Breast epithelium (tissue), 3 donors: ENCODE measurements at regions not wholly inside any gene's neighbourhood (a gene's known extent, or its start where the extent isn't known, plus 50 kb on each side); places are given as distances from the start of the nearest gene placed in this dataset.

ENCODE experiments used
- POLR2A ChIP-seq: fragments of 450-650 bp; IDR thresholded peaks from one replicate; pipeline ENCODE4 v1.6.1; 2016; ENCODE audit warnings: antibody characterized with exemption, mild to moderate bottlenecking, moderate library complexity
- POLR2AphosphoS5 ChIP-seq, 3 donors: sonication (generic); formaldehyde crosslinking; IDR thresholded peaks; one replicate each; pipeline ENCODE4 v1.6.1; 2017; ENCODE audit warnings: antibody characterized with exemption in 3 of 3
- TF ChIP-seq, protein P1 (sequence below), 3 donors: fragments of 450-650 bp; IDR thresholded peaks; one replicate each; pipeline ENCODE4 v1.5.1; 2016 to 2017; ENCODE audit warnings: antibody characterized with exemption in 3 of 3, mild to moderate bottlenecking in 3 of 3, moderate library complexity in 3 of 3

DNA sequence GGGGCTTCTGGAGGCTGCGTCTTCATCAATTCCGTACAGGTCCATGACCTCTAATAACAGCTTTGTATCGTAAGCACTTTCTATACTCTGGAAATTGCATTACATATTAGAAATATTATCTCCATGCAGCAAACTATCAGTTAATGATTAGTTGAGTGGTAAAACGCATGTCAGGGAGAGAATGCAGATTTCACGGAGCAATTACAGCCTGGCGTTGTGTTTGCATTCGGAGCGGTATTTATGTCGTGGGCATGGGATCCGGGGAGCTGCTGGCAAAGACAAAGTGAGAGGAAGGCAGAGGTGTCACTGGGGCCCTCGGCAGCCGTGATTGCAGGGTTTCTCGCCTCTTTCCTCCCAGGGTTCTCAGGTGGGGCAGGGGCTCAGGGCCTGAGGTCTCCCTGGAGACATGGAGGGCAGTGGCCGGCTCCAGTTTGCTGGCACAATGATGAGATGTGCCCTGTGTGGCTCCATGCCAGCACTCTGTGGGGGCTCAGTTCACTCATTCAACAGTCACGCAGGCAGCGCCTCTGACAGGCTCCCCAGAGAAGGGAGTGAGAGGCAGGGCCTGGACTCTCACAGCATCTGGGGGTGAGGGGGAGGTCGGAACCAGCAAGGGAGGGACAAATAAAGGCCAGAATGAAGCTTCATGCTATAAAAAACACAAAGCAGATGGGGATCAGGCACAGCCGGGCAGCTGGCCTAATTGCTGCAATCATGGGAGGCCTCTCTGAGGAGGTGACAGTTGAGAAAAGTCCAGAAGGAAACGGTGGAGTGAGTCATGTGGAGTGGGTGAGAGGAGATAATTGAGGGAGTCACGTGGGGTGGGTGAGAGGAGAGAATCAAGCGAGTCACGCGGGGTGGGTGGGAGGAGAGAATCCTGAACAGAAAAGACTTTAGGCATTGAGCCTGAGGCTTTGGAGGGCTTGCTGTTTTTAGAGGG, 1002.7 kb downstream of the BRD1 start:
- TF ChIP-seq, protein P1, sequence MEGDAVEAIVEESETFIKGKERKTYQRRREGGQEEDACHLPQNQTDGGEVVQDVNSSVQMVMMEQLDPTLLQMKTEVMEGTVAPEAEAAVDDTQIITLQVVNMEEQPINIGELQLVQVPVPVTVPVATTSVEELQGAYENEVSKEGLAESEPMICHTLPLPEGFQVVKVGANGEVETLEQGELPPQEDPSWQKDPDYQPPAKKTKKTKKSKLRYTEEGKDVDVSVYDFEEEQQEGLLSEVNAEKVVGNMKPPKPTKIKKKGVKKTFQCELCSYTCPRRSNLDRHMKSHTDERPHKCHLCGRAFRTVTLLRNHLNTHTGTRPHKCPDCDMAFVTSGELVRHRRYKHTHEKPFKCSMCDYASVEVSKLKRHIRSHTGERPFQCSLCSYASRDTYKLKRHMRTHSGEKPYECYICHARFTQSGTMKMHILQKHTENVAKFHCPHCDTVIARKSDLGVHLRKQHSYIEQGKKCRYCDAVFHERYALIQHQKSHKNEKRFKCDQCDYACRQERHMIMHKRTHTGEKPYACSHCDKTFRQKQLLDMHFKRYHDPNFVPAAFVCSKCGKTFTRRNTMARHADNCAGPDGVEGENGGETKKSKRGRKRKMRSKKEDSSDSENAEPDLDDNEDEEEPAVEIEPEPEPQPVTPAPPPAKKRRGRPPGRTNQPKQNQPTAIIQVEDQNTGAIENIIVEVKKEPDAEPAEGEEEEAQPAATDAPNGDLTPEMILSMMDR (IDR thresholded peaks at IDR 0.05) = no peak
- TF ChIP-seq POLR2A (no peak), POLR2AphosphoS5 (IDR thresholded peaks at IDR 0.05) (no peak)
